ENCODE measurements at regions not wholly inside any gene's neighbourhood (a gene's known extent, or its start where the extent isn't known, plus 50 kb on each side); places are given as distances from the start of the nearest gene placed in this dataset.

GRCh38 chr6:67630146-67630545 lies 1004.9 kb upstream of the ADGRB3 start:
- no peak for TF ChIP-seq CTCF (IDR thresholded peaks at IDR 0.05; ENCODE audit: borderline replicate concordance, extremely low read depth, low read length, poor library complexity, severe bottlenecking)
- no peak for TF ChIP-seq EZH2 (IDR thresholded peaks at IDR 0.05; ENCODE audit: borderline replicate concordance, low read depth, low read length, severe bottlenecking)
